Mammary epithelial cell (primary cell): ENCODE measurements at regions not wholly inside any gene's neighbourhood (a gene's known extent, or its start where the extent isn't known, plus 50 kb on each side); places are given as distances from the start of the nearest gene placed in this dataset.

Experiments
- EZH2 ChIP-seq: IDR thresholded peaks from 2 replicates; pipeline ENCODE4 v1.6.1; 2012; ENCODE audit warnings: low read length, inconsistent platforms, borderline replicate concordance
- TF ChIP-seq, protein P1 (sequence below), 2 donors: IDR thresholded peaks in 1 of 2; conservative IDR thresholded peaks in 1 of 2; 2 replicates each; pipeline ENCODE4 v1.5.1; 2011 to 2012; ENCODE audit warnings: inconsistent platforms in 2 of 2, low read length in 2 of 2, mild to moderate bottlenecking in 2 of 2, control low read depth in 1 of 2, low read depth in 1 of 2; ENCODE audit not compliant: insufficient read depth in 1 of 2; ENCODE audit errors: extremely low read depth in 1 of 2

- TF ChIP-seq, protein P1, sequence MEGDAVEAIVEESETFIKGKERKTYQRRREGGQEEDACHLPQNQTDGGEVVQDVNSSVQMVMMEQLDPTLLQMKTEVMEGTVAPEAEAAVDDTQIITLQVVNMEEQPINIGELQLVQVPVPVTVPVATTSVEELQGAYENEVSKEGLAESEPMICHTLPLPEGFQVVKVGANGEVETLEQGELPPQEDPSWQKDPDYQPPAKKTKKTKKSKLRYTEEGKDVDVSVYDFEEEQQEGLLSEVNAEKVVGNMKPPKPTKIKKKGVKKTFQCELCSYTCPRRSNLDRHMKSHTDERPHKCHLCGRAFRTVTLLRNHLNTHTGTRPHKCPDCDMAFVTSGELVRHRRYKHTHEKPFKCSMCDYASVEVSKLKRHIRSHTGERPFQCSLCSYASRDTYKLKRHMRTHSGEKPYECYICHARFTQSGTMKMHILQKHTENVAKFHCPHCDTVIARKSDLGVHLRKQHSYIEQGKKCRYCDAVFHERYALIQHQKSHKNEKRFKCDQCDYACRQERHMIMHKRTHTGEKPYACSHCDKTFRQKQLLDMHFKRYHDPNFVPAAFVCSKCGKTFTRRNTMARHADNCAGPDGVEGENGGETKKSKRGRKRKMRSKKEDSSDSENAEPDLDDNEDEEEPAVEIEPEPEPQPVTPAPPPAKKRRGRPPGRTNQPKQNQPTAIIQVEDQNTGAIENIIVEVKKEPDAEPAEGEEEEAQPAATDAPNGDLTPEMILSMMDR (conservative IDR thresholded peaks at IDR 0.05 in 1 of 2, IDR thresholded peaks at IDR 0.05 in 1 of 2; ENCODE audit: extremely low read depth in 1 of 2, insufficient read depth in 1 of 2, low read depth in 1 of 2, low read length in 2 of 2): no peak
- TF ChIP-seq EZH2: no peak
Observed at GRCh38 chr5:2352101-2352861, 399.2 kb downstream of the IRX2 start.
